GM23248 (cell line): ENCODE measurements at regions not wholly inside any gene's neighbourhood (a gene's known extent, or its start where the extent isn't known, plus 50 kb on each side); places are given as distances from the start of the nearest gene placed in this dataset.

Experiments used
- EZH2 ChIP-seq: fragments of 200-600 bp; sonication (generic); IDR thresholded peaks from 2 replicates; pipeline ENCODE4 v1.6.1; 2018; ENCODE audit warnings: antibody characterized with exemption, mild to moderate bottlenecking; ENCODE audit not compliant: insufficient read depth, poor library complexity, severe bottlenecking
- EZH2phosphoT487 ChIP-seq: fragments of 200-600 bp; sonication (generic); IDR thresholded peaks from 2 replicates; pipeline ENCODE4 v1.6.1; 2018; ENCODE audit warnings: antibody characterized with exemption, moderate library complexity, mild to moderate bottlenecking, low read depth; ENCODE audit not compliant: insufficient read depth

DNA sequence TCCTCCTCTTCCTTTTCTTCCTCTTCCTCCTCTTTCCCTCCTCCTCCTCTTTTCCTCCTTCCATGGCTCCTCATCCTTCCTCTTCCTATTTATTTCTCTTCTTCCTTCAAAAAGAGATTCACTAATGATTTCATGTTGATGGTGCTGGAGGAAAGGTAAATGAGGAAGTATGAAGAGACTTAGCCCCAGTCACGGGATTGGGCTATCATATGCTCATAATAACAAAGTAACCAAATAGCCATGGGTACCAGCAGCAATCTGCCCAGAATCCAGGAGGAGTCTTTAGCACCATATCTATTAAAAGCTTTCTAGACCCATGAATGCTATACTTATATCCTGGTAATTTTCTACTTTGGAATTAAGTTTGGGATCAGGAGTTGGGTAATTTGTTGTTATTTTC lies 910.9 kb upstream of the MAP3K7 start:
- TF ChIP-seq EZH2 (no peak), EZH2phosphoT487 (no peak)
